ENCODE measurements at regions not wholly inside any gene's neighbourhood (a gene's known extent, or its start where the extent isn't known, plus 50 kb on each side); places are given as distances from the start of the nearest gene placed in this dataset.

- intact Hi-C loops (cut with micrococcal nuclease): loop anchor here (1.0 to 2.0 kb wide), 19 partner anchors 8 to 352 kb away; no protein-coding TSS in a partner anchor
- Mint-ChIP-seq H3K4me1 (ENCODE audit: low read depth) (peaks cover 70% of the 10 kb centered on the region), H3K27ac (peak overlapping the region; percentile 97), H3K36me3 (ENCODE audit: low read depth) (peaks cover 4% of the 10 kb centered on the region), H3K27me3 (ENCODE audit: insufficient read depth) (no peaks in the 10 kb centered on the region), H3K4me3 (peak overlapping the region; percentile 55), H3K9me3 (no peaks in the 10 kb centered on the region)
- DNase-seq (ENCODE audit: low spot score): peak; percentile 14
Observed at GRCh38 chr1:234731569-234732085, 121.6 kb upstream of the IRF2BP2 start.

GRCh38 chr1:234730770-234731568 is 121.0 kb upstream of the IRF2BP2 start:
- H3K4me3 Mint-ChIP-seq: peak overlapping the region; percentile 55
- no peaks in the 10 kb centered on the region for H3K27me3 Mint-ChIP-seq (ENCODE audit: insufficient read depth)
- intact Hi-C loops (cut with micrococcal nuclease): loop anchor here (1.0 to 2.0 kb wide), 19 partner anchors 8 to 352 kb away; no protein-coding TSS in a partner anchor
- H3K4me1 Mint-ChIP-seq (ENCODE audit: low read depth): peaks cover 75% of the 10 kb centered on the region
- peaks cover 4% of the 10 kb centered on the region for H3K36me3 Mint-ChIP-seq (ENCODE audit: low read depth)
- peak overlapping the region; percentile 97 for H3K27ac Mint-ChIP-seq
- no peaks in the 10 kb centered on the region for H3K9me3 Mint-ChIP-seq
- DNase-seq (ENCODE audit: low spot score): peak; percentile 49

GRCh38 chr1:234730475-234730769 is 120.4 kb upstream of the IRF2BP2 start:
- H3K4me1 Mint-ChIP-seq (ENCODE audit: low read depth): peaks cover 81% of the 10 kb centered on the region
- no peaks in the 10 kb centered on the region for H3K27me3 Mint-ChIP-seq (ENCODE audit: insufficient read depth)
- no peak overlapping the region for H3K4me3 Mint-ChIP-seq
- no peaks in the 10 kb centered on the region for H3K9me3 Mint-ChIP-seq
- peak overlapping the region; percentile 97 for H3K27ac Mint-ChIP-seq
- no peak for DNase-seq (ENCODE audit: low spot score)
- H3K36me3 Mint-ChIP-seq (ENCODE audit: low read depth): peaks cover 5% of the 10 kb centered on the region
- intact Hi-C loops (cut with micrococcal nuclease): loop anchor here (2.0 kb wide), 2 partner anchors 130 to 250 kb away; no protein-coding TSS in a partner anchor

- intact Hi-C loops (cut with micrococcal nuclease): loop anchor here (2.0 kb wide), 2 partner anchors 129 to 251 kb away; no protein-coding TSS in a partner anchor
- H3K4me3 Mint-ChIP-seq: peak overlapping the region; percentile 4
- H3K36me3 Mint-ChIP-seq (ENCODE audit: low read depth): peaks cover 5% of the 10 kb centered on the region
- no peaks in the 10 kb centered on the region for H3K27me3 Mint-ChIP-seq (ENCODE audit: insufficient read depth)
- DNase-seq (ENCODE audit: low spot score): no peak
- H3K27ac Mint-ChIP-seq: peak overlapping the region; percentile 97
- peaks cover 81% of the 10 kb centered on the region for H3K4me1 Mint-ChIP-seq (ENCODE audit: low read depth)
- H3K9me3 Mint-ChIP-seq: no peaks in the 10 kb centered on the region
Observed at GRCh38 chr1:234729561-234730474, 119.8 kb upstream of the IRF2BP2 start.

- intact Hi-C loops (cut with micrococcal nuclease): no loop called here
- Mint-ChIP-seq H3K9me3 (no peaks in the 10 kb centered on the region), H3K4me3 (no peak overlapping the region), H3K36me3 (ENCODE audit: low read depth) (peaks cover 5% of the 10 kb centered on the region), H3K4me1 (ENCODE audit: low read depth) (peaks cover 89% of the 10 kb centered on the region), H3K27ac (peak overlapping the region; percentile 25), H3K27me3 (ENCODE audit: insufficient read depth) (peaks cover 4% of the 10 kb centered on the region)
- DNase-seq (ENCODE audit: low spot score): no peak
Observed at GRCh38 chr1:234728740-234729139, 118.8 kb upstream of the IRF2BP2 start.

GRCh38 chr1:234727018-234727940 is 117.3 kb upstream of the IRF2BP2 start:
- H3K4me3 Mint-ChIP-seq: peak overlapping the region; percentile 57
- no peak for DNase-seq (ENCODE audit: low spot score)
- H3K27me3 Mint-ChIP-seq (ENCODE audit: insufficient read depth): peaks cover 5% of the 10 kb centered on the region
- H3K9me3 Mint-ChIP-seq: no peaks in the 10 kb centered on the region
- intact Hi-C loops (cut with micrococcal nuclease): loop anchor here (1.0 kb wide), 1 partner anchor 199 kb away; no protein-coding TSS in a partner anchor
- peaks cover 5% of the 10 kb centered on the region for H3K36me3 Mint-ChIP-seq (ENCODE audit: low read depth)
- peaks cover 96% of the 10 kb centered on the region for H3K4me1 Mint-ChIP-seq (ENCODE audit: low read depth)
- peak overlapping the region; percentile 97 for H3K27ac Mint-ChIP-seq

- intact Hi-C loops (cut with micrococcal nuclease): no loop called here
- H3K27me3 Mint-ChIP-seq (ENCODE audit: insufficient read depth): peaks cover 5% of the 10 kb centered on the region
- no peaks in the 10 kb centered on the region for H3K9me3 Mint-ChIP-seq
- no peak for DNase-seq (ENCODE audit: low spot score)
- peaks cover 5% of the 10 kb centered on the region for H3K36me3 Mint-ChIP-seq (ENCODE audit: low read depth)
- peaks cover 96% of the 10 kb centered on the region for H3K4me1 Mint-ChIP-seq (ENCODE audit: low read depth)
- no peak overlapping the region for H3K4me3 Mint-ChIP-seq
- peak overlapping the region; percentile 97 for H3K27ac Mint-ChIP-seq
Observed at GRCh38 chr1:234726359-234726943, 116.5 kb upstream of the IRF2BP2 start.

GRCh38 chr1:234725177-234726132 is 115.5 kb upstream of the IRF2BP2 start:
- peaks cover 97% of the 10 kb centered on the region for H3K4me1 Mint-ChIP-seq (ENCODE audit: low read depth)
- peaks cover 5% of the 10 kb centered on the region for H3K27me3 Mint-ChIP-seq (ENCODE audit: insufficient read depth)
- DNase-seq (ENCODE audit: low spot score): peak; percentile 55
- H3K27ac Mint-ChIP-seq: peak overlapping the region; percentile 97
- intact Hi-C loops (cut with micrococcal nuclease): loop anchor here (2.0 kb wide), 1 partner anchor 603 kb away; the partner anchor contains the start of genes ARID4B and GGPS1
- peak overlapping the region; percentile 70 for H3K4me3 Mint-ChIP-seq
- peaks cover 5% of the 10 kb centered on the region for H3K36me3 Mint-ChIP-seq (ENCODE audit: low read depth)
- H3K9me3 Mint-ChIP-seq: no peaks in the 10 kb centered on the region

- intact Hi-C loops (cut with micrococcal nuclease): loop anchor here (1.0 to 2.0 kb wide), 7 partner anchors 48 to 604 kb away; partner anchors contain the start of genes ARID4B and GGPS1
- Mint-ChIP-seq H3K9me3 (no peaks in the 10 kb centered on the region), H3K27me3 (ENCODE audit: insufficient read depth) (peaks cover 5% of the 10 kb centered on the region), H3K36me3 (ENCODE audit: low read depth) (peaks cover 5% of the 10 kb centered on the region), H3K4me3 (peak overlapping the region; percentile 70), H3K27ac (peak overlapping the region; percentile 97), H3K4me1 (ENCODE audit: low read depth) (peaks cover 94% of the 10 kb centered on the region)
- peak; percentile 17 for DNase-seq (ENCODE audit: low spot score)
Observed at GRCh38 chr1:234724516-234725176, 114.7 kb upstream of the IRF2BP2 start.

GRCh38 chr1:234722904-234723720 is 113.1 kb upstream of the IRF2BP2 start:
- H3K4me3 Mint-ChIP-seq: peak overlapping the region; percentile 70
- peak overlapping the region; percentile 97 for H3K27ac Mint-ChIP-seq
- peak; percentile 7 for DNase-seq (ENCODE audit: low spot score)
- peaks cover 5% of the 10 kb centered on the region for H3K27me3 Mint-ChIP-seq (ENCODE audit: insufficient read depth)
- peaks cover 79% of the 10 kb centered on the region for H3K4me1 Mint-ChIP-seq (ENCODE audit: low read depth)
- H3K9me3 Mint-ChIP-seq: no peaks in the 10 kb centered on the region
- peaks cover 5% of the 10 kb centered on the region for H3K36me3 Mint-ChIP-seq (ENCODE audit: low read depth)
- intact Hi-C loops (cut with micrococcal nuclease): loop anchor here (1.0 kb wide), 6 partner anchors 8 to 360 kb away; no protein-coding TSS in a partner anchor
